ENCODE measurements at regions not wholly inside any gene's neighbourhood (a gene's known extent, or its start where the extent isn't known, plus 50 kb on each side); places are given as distances from the start of the nearest gene placed in this dataset.
A peak's percentile ranks its signal among the peaks of the same experiment; 100 is the strongest.
"Not testable (repeated sequence)": the region's sequence is repeated elsewhere in the genome, so short reads cannot be mapped to it uniquely, and the experiment has no call there.

- not testable (repeated sequence) for H3K4me1 ChIP-seq (ENCODE audit: control insufficient read depth in 2 of 2, insufficient read depth in 1 of 2, low read depth in 1 of 2, low read length in 2 of 2); H3K79me1 ChIP-seq (ENCODE audit: low read depth, low read length); H3K27ac ChIP-seq (replicated peaks; ENCODE audit: low read length); DNase-seq (ENCODE audit: low spot score); H3K4me2 ChIP-seq (ENCODE audit: insufficient read depth, low read length, poor library complexity, severe bottlenecking); H3K36me3 ChIP-seq (replicated peaks in 1 of 2; ENCODE audit: control insufficient read depth in 2 of 2, insufficient read depth in 2 of 2, low read length in 2 of 2); H3K18ac ChIP-seq (ENCODE audit: low read length); H2AK5ac ChIP-seq (ENCODE audit: low read depth, low read length); H2BK5ac ChIP-seq (ENCODE audit: low read length); H4K91ac ChIP-seq (ENCODE audit: low read depth, low read length, poor library complexity); H2AFZ ChIP-seq (ENCODE audit: low read length); H3K23ac ChIP-seq (ENCODE audit: low read depth, low read length, poor library complexity); H4K8ac ChIP-seq (ENCODE audit: low read depth, low read length); H3K4ac ChIP-seq (ENCODE audit: low read length); H2BK12ac ChIP-seq (ENCODE audit: low read length); H3K9ac ChIP-seq (ENCODE audit: low read depth, low read length, poor library complexity); H2BK120ac ChIP-seq (ENCODE audit: low read depth, low read length); H3K4me3 ChIP-seq (ENCODE audit: low read length in 2 of 2); H3K27me3 ChIP-seq (ENCODE audit: control insufficient read depth in 3 of 3, insufficient read depth in 3 of 3, low read depth in 1 of 3, low read length in 3 of 3); H3K14ac ChIP-seq (ENCODE audit: low read length); H3K9me3 ChIP-seq (replicated peaks in 1 of 2; ENCODE audit: control insufficient read depth in 2 of 2, insufficient read depth in 1 of 2, low read depth in 1 of 2, low read length in 2 of 2); H2BK15ac ChIP-seq (ENCODE audit: low read length)
- no CpG with 5 or more reads among the region's 4 CpGs for WGBS, 2 donors (ENCODE audit: extremely low coverage in 2 of 2, insufficient read length in 2 of 2, insufficient replicate concordance in 1 of 2)
These were observed 85.6 kb upstream of the NFASC start for GRCh38 chr1:204785023-204785422.

- Histone ChIP-seq H3K4ac (ENCODE audit: low read length) (no peak overlapping the region), H3K27me3 (ENCODE audit: control insufficient read depth in 3 of 3, insufficient read depth in 3 of 3, low read depth in 1 of 3, low read length in 3 of 3) (no peaks in the 10 kb centered on the region), H3K36me3 (replicated peaks in 1 of 2; ENCODE audit: control insufficient read depth in 2 of 2, insufficient read depth in 2 of 2, low read length in 2 of 2) (no peaks in the 10 kb centered on the region), H3K4me2 (ENCODE audit: insufficient read depth, low read length, poor library complexity, severe bottlenecking) (no peak overlapping the region), H2AFZ (ENCODE audit: low read length) (no peak overlapping the region), H4K8ac (ENCODE audit: low read depth, low read length) (no peak overlapping the region), H3K79me1 (ENCODE audit: low read depth, low read length) (no peaks in the 10 kb centered on the region), H3K23ac (ENCODE audit: low read depth, low read length, poor library complexity) (no peak overlapping the region), H3K4me3 (ENCODE audit: low read length in 2 of 2) (no peak overlapping the region), H3K4me1 (ENCODE audit: control insufficient read depth in 2 of 2, insufficient read depth in 1 of 2, low read depth in 1 of 2, low read length in 2 of 2) (no peaks in the 10 kb centered on the region), H3K9me3 (replicated peaks in 1 of 2; ENCODE audit: control insufficient read depth in 2 of 2, insufficient read depth in 1 of 2, low read depth in 1 of 2, low read length in 2 of 2) (no peaks in the 10 kb centered on the region), H3K9ac (ENCODE audit: low read depth, low read length, poor library complexity) (no peak overlapping the region), H2BK15ac (ENCODE audit: low read length) (no peak overlapping the region), H2BK5ac (ENCODE audit: low read length) (no peak overlapping the region), H3K27ac (replicated peaks; ENCODE audit: low read length) (no peak overlapping the region), H4K91ac (ENCODE audit: low read depth, low read length, poor library complexity) (no peak overlapping the region), H2AK5ac (ENCODE audit: low read depth, low read length) (no peak overlapping the region), H3K14ac (ENCODE audit: low read length) (no peak overlapping the region), H3K18ac (ENCODE audit: low read length) (no peak overlapping the region), H2BK120ac (ENCODE audit: low read depth, low read length) (no peak overlapping the region), H2BK12ac (ENCODE audit: low read length) (no peak overlapping the region)
- no peak for DNase-seq (ENCODE audit: low spot score)
These were observed 82.2 kb upstream of the NFASC start for GRCh38 chr1:204788470-204788869.

- Histone ChIP-seq H2BK15ac (ENCODE audit: low read length) (no peak overlapping the region), H2BK12ac (ENCODE audit: low read length) (no peak overlapping the region), H3K23ac (ENCODE audit: low read depth, low read length, poor library complexity) (no peak overlapping the region), H2AK5ac (ENCODE audit: low read depth, low read length) (no peak overlapping the region), H3K18ac (ENCODE audit: low read length) (no peak overlapping the region), H3K79me1 (ENCODE audit: low read depth, low read length) (no peaks in the 10 kb centered on the region), H3K27me3 (ENCODE audit: control insufficient read depth in 3 of 3, insufficient read depth in 3 of 3, low read depth in 1 of 3, low read length in 3 of 3) (peaks cover 0 to 4% (median 0%) of the 10 kb centered on the region in 3 experiments), H3K4ac (ENCODE audit: low read length) (no peak overlapping the region), H3K9me3 (replicated peaks in 1 of 2; ENCODE audit: control insufficient read depth in 2 of 2, insufficient read depth in 1 of 2, low read depth in 1 of 2, low read length in 2 of 2) (no peaks in the 10 kb centered on the region), H2BK5ac (ENCODE audit: low read length) (no peak overlapping the region), H4K8ac (ENCODE audit: low read depth, low read length) (no peak overlapping the region), H4K91ac (ENCODE audit: low read depth, low read length, poor library complexity) (no peak overlapping the region), H2AFZ (ENCODE audit: low read length) (no peak overlapping the region), H3K27ac (replicated peaks; ENCODE audit: low read length) (no peak overlapping the region), H3K4me1 (ENCODE audit: control insufficient read depth in 2 of 2, insufficient read depth in 1 of 2, low read depth in 1 of 2, low read length in 2 of 2) (no peaks in the 10 kb centered on the region), H3K4me2 (ENCODE audit: insufficient read depth, low read length, poor library complexity, severe bottlenecking) (no peak overlapping the region), H3K36me3 (replicated peaks in 1 of 2; ENCODE audit: control insufficient read depth in 2 of 2, insufficient read depth in 2 of 2, low read length in 2 of 2) (no peaks in the 10 kb centered on the region), H3K4me3 (ENCODE audit: low read length in 2 of 2) (no peak overlapping the region), H3K14ac (ENCODE audit: low read length) (no peak overlapping the region), H2BK120ac (ENCODE audit: low read depth, low read length) (no peak overlapping the region), H3K9ac (ENCODE audit: low read depth, low read length, poor library complexity) (no peak overlapping the region)
- no CpG with 5 or more reads among the region's 15 CpGs for WGBS, 2 donors (ENCODE audit: extremely low coverage in 2 of 2, insufficient read length in 2 of 2, insufficient replicate concordance in 1 of 2)
- DNase-seq (ENCODE audit: low spot score), result peak; percentile 74
These were observed 79.0 kb upstream of the NFASC start for GRCh38 chr1:204791453-204792353.

- no peaks in the 10 kb centered on the region for H3K4me1 ChIP-seq (ENCODE audit: control insufficient read depth in 2 of 2, insufficient read depth in 1 of 2, low read depth in 1 of 2, low read length in 2 of 2)
- no peak overlapping the region for H3K23ac ChIP-seq (ENCODE audit: low read depth, low read length, poor library complexity)
- no peak overlapping the region for H3K4me3 ChIP-seq (ENCODE audit: low read length in 2 of 2)
- no peak overlapping the region for H2BK120ac ChIP-seq (ENCODE audit: low read depth, low read length)
- H3K4ac ChIP-seq (ENCODE audit: low read length), result no peak overlapping the region
- H3K4me2 ChIP-seq (ENCODE audit: insufficient read depth, low read length, poor library complexity, severe bottlenecking), result no peak overlapping the region
- no peak overlapping the region for H3K27ac ChIP-seq (replicated peaks; ENCODE audit: low read length)
- no peak overlapping the region for H4K8ac ChIP-seq (ENCODE audit: low read depth, low read length)
- no peak overlapping the region for H2AFZ ChIP-seq (ENCODE audit: low read length)
- H3K9ac ChIP-seq (ENCODE audit: low read depth, low read length, poor library complexity), result no peak overlapping the region
- no peak overlapping the region for H4K91ac ChIP-seq (ENCODE audit: low read depth, low read length, poor library complexity)
- no peaks in the 10 kb centered on the region for H3K79me1 ChIP-seq (ENCODE audit: low read depth, low read length)
- no peak overlapping the region for H3K18ac ChIP-seq (ENCODE audit: low read length)
- WGBS, 2 donors (ENCODE audit: extremely low coverage in 2 of 2, insufficient read length in 2 of 2, insufficient replicate concordance in 1 of 2), result no CpG with 5 or more reads among the region's 6 CpGs
- no peak for DNase-seq (ENCODE audit: low spot score)
- peaks cover 0 to 4% (median 0%) of the 10 kb centered on the region in 3 experiments for H3K27me3 ChIP-seq (ENCODE audit: control insufficient read depth in 3 of 3, insufficient read depth in 3 of 3, low read depth in 1 of 3, low read length in 3 of 3)
- no peak overlapping the region for H2BK12ac ChIP-seq (ENCODE audit: low read length)
- no peak overlapping the region for H2AK5ac ChIP-seq (ENCODE audit: low read depth, low read length)
- H3K9me3 ChIP-seq (replicated peaks in 1 of 2; ENCODE audit: control insufficient read depth in 2 of 2, insufficient read depth in 1 of 2, low read depth in 1 of 2, low read length in 2 of 2), result no peaks in the 10 kb centered on the region
- no peak overlapping the region for H2BK15ac ChIP-seq (ENCODE audit: low read length)
- no peak overlapping the region for H2BK5ac ChIP-seq (ENCODE audit: low read length)
- H3K14ac ChIP-seq (ENCODE audit: low read length), result no peak overlapping the region
- no peaks in the 10 kb centered on the region for H3K36me3 ChIP-seq (replicated peaks in 1 of 2; ENCODE audit: control insufficient read depth in 2 of 2, insufficient read depth in 2 of 2, low read length in 2 of 2)
These were observed 78.3 kb upstream of the NFASC start for GRCh38 chr1:204792354-204792692.
